Endothelial cell of umbilical vein (primary cell): ENCODE measurements at regions not wholly inside any gene's neighbourhood (a gene's known extent, or its start where the extent isn't known, plus 50 kb on each side); places are given as distances from the start of the nearest gene placed in this dataset.

Experiments
- BruUV-seq: library from RNA; stranded (reverse); fragments of 400-500 nt; replicated peaks from 2 replicates; lab custom pipeline; 2021; lab: Mats Ljungman, UMichigan
- CTCF ChIA-PET: fragments of 300-600, 350-600 bp; sonication (Branson Sonifier 250); formaldehyde crosslinking; loops from one replicate; lab custom pipeline; 2021; ENCODE audit warnings: antibody characterized with exemption, inconsistent platforms; lab: Charles Lee
- POLR2A ChIA-PET: fragments of 300-600, 350-600 bp; sonication (Branson Sonifier 250); formaldehyde crosslinking; loops from one replicate; lab custom pipeline; 2021; ENCODE audit warnings: antibody characterized with exemption, inconsistent platforms; lab: Charles Lee
- DNase-seq: peaks from one replicate; pipeline ENCODE4 v3.0.0-alpha.2; 2011; ENCODE audit warnings: low read depth, low spot score
- FAIRE-seq: peaks from 2 replicates; lab custom pipeline; 2011; peaks lifted over from hg19 to GRCh38; lab: Jason Lieb, UNC
- H2AFZ ChIP-seq: 2 replicates; pipeline ENCODE4 v1.6.0; 2012; ENCODE audit warnings: low read depth, low read length, control low read depth, inconsistent platforms
- H3K27ac ChIP-seq: 2 replicates; pipeline ENCODE4 v1.5.1; 2011; ENCODE audit warnings: low read depth, mild to moderate bottlenecking, control low read depth, low read length, moderate library complexity; ENCODE audit not compliant: insufficient read depth
- H3K27me3 ChIP-seq, 2 experiments: 2 replicates each; pipeline versions ENCODE4 v1.6.0 to v1.6.1; 2011; ENCODE audit warnings: low read length in 2 of 2, mixed read lengths in 1 of 2; ENCODE audit not compliant: control insufficient read depth in 2 of 2, insufficient read depth in 2 of 2
- H3K36me3 ChIP-seq, 2 experiments: 2 replicates in 1 of 2; 3 replicates in 1 of 2; pipeline ENCODE4 v1.5.1; 2011; ENCODE audit warnings: low read length in 2 of 2, mild to moderate bottlenecking in 1 of 2, moderate library complexity in 1 of 2; ENCODE audit not compliant: control insufficient read depth in 2 of 2, insufficient read depth in 2 of 2; ENCODE audit errors: extremely low read depth in 1 of 2
- H3K4me1 ChIP-seq: 3 replicates; pipeline ENCODE4 v1.5.1; 2011; ENCODE audit warnings: mild to moderate bottlenecking, low read length; ENCODE audit not compliant: control insufficient read depth, insufficient read depth; ENCODE audit errors: extremely low read depth
- H3K4me2 ChIP-seq: 2 replicates; pipeline ENCODE4 v1.6.1; 2011; ENCODE audit warnings: low read length, control low read depth, mixed read lengths; ENCODE audit not compliant: insufficient read depth
- H3K4me3 ChIP-seq, 3 experiments: fragments of 200-600 bp in 1 of 3; sonication (generic), shearing (Covaris generic) in 1 of 3; replicated peaks in 1 of 3; 2 replicates each; pipeline ENCODE4 v1.5.1; 2011 to 2016; ENCODE audit warnings: control low read depth in 3 of 3, low read length in 3 of 3, mild to moderate bottlenecking in 2 of 3, inconsistent platforms in 1 of 3, low read depth in 1 of 3, moderate library complexity in 1 of 3; ENCODE audit not compliant: insufficient read depth in 1 of 3
- H3K79me2 ChIP-seq: 2 replicates; pipeline ENCODE4 v1.6.0; 2012; ENCODE audit warnings: low read length, inconsistent platforms; ENCODE audit not compliant: control insufficient read depth, insufficient read depth
- H3K9ac ChIP-seq: replicated peaks from 2 replicates; pipeline ENCODE3; 2011; ENCODE audit warnings: low read length, control low read depth; ENCODE audit not compliant: insufficient read depth; ENCODE audit errors: extremely low read depth
- H3K9me1 ChIP-seq: replicated peaks from 3 replicates; pipeline ENCODE4 v1.6.0; 2011; ENCODE audit warnings: mild to moderate bottlenecking, low read length; ENCODE audit not compliant: control insufficient read depth, insufficient read depth; ENCODE audit errors: extremely low read depth
- H3K9me3 ChIP-seq: replicated peaks from 2 replicates; pipeline ENCODE4 v1.5.1; 2012; ENCODE audit warnings: low read length, inconsistent platforms; ENCODE audit not compliant: control insufficient read depth, insufficient read depth
- H4K20me1 ChIP-seq: replicated peaks from 2 replicates; pipeline ENCODE3; 2011; ENCODE audit warnings: mild to moderate bottlenecking, low read length; ENCODE audit not compliant: control insufficient read depth, insufficient read depth; ENCODE audit errors: extremely low read depth
- CTCF ChIP-seq, 2 donors: IDR thresholded peaks; 1 replicate in 1 of 2; 2 replicates in 1 of 2; pipeline ENCODE4 v1.5.1; 2011; ENCODE audit warnings: low read length in 2 of 2, mild to moderate bottlenecking in 2 of 2, moderate library complexity in 2 of 2, control low read depth in 1 of 2, inconsistent platforms in 1 of 2, low read depth in 1 of 2; ENCODE audit not compliant: insufficient read depth in 1 of 2; ENCODE audit errors: extremely low read depth in 1 of 2
- EZH2 ChIP-seq: IDR thresholded peaks from 2 replicates; pipeline ENCODE4 v1.6.1; 2012; ENCODE audit warnings: borderline replicate concordance, low read depth, mild to moderate bottlenecking, moderate library complexity, low read length, inconsistent platforms; ENCODE audit not compliant: severe bottlenecking
- FOS ChIP-seq: IDR thresholded peaks from 2 replicates; pipeline ENCODE4 v1.6.1; 2011; ENCODE audit warnings: mild to moderate bottlenecking, low read length, moderate library complexity, borderline replicate concordance; ENCODE audit not compliant: insufficient read depth
- GATA2 ChIP-seq: IDR thresholded peaks from 2 replicates; pipeline ENCODE4 v1.7.0; 2011; ENCODE audit warnings: low read depth, mild to moderate bottlenecking, moderate library complexity, mixed read lengths, low read length; ENCODE audit not compliant: insufficient read length, insufficient read depth
- JUN ChIP-seq: IDR thresholded peaks from 2 replicates; pipeline ENCODE4 v1.6.1; 2011; ENCODE audit warnings: borderline replicate concordance, low read depth; ENCODE audit not compliant: insufficient read length, insufficient read depth
- MAX ChIP-seq: IDR thresholded peaks from 2 replicates; pipeline ENCODE4 v1.6.1; 2011; ENCODE audit not compliant: insufficient read depth, insufficient read length
- MYC ChIP-seq: IDR thresholded peaks from one replicate; pipeline ENCODE4 v1.6.1; 2011; ENCODE audit warnings: mild to moderate bottlenecking, low read depth, low read length
- POLR2A ChIP-seq: IDR thresholded peaks from 2 replicates; pipeline ENCODE4 v1.6.1; 2012; ENCODE audit warnings: low read depth, mild to moderate bottlenecking, control low read depth, low read length
- POLR2AphosphoS5 ChIP-seq: IDR thresholded peaks from 2 replicates; pipeline ENCODE4 v1.6.1; 2012; ENCODE audit warnings: low read depth, mild to moderate bottlenecking, control low read depth, low read length, moderate library complexity; ENCODE audit not compliant: insufficient read depth
- dilution Hi-C: fragments of 300-500 bp; cut with MboI; formaldehyde crosslinking; loops from one replicate; pipeline ENCODE4 v1.15.0; 2019; ENCODE audit warnings: low sequenced_read_pairs; ENCODE audit not compliant: extremely low pct_ligation_motif_present
- intact Hi-C: fragments of 100-400 bp; cut with micrococcal nuclease; formaldehyde crosslinking; loops from one replicate; pipeline ENCODE4 v1.10.0; 2022

GRCh38 chr2:126835261-126835660, 63.4 kb upstream of the TEX51 start:
- FAIRE-seq (no peak), DNase-seq (no peak)
- Histone ChIP-seq H3K9me1 (no peaks in the 10 kb centered on the region), H3K36me3 (no peaks in the 10 kb centered on the region), H3K4me2 (no peak overlapping the region), H3K9ac (no peak overlapping the region), H4K20me1 (no peaks in the 10 kb centered on the region), H3K4me3 (no peak overlapping the region), H3K27ac (no peak overlapping the region), H3K4me1 (no peaks in the 10 kb centered on the region), H3K27me3 (no peaks in the 10 kb centered on the region), H2AFZ (no peak overlapping the region), H3K79me2 (no peaks in the 10 kb centered on the region), H3K9me3 (no peaks in the 10 kb centered on the region)
- POLR2A ChIA-PET = no interaction called here
- CTCF ChIA-PET = no interaction called here
- intact Hi-C loops = no loop called here
- BruUV-seq = no TSS peak
- TF ChIP-seq MAX (no peak), POLR2AphosphoS5 (no peak)
- dilution Hi-C loops = no loop called here

GRCh38 chr2:126835831-126836230, 62.9 kb upstream of the TEX51 start:
- Histone ChIP-seq H2AFZ (no peak overlapping the region), H3K4me1 (no peaks in the 10 kb centered on the region), H3K79me2 (no peaks in the 10 kb centered on the region), H3K27ac (no peak overlapping the region), H3K4me2 (no peak overlapping the region), H3K36me3 (no peaks in the 10 kb centered on the region), H3K9ac (no peak overlapping the region), H3K9me1 (no peaks in the 10 kb centered on the region), H3K9me3 (no peaks in the 10 kb centered on the region), H4K20me1 (no peaks in the 10 kb centered on the region), H3K27me3 (no peaks in the 10 kb centered on the region), H3K4me3 (no peak overlapping the region)
- intact Hi-C loops = no loop called here
- TF ChIP-seq MYC (no peak), MAX (no peak), CTCF (IDR thresholded peaks at IDR 0.05; ENCODE audit: extremely low read depth in 1 of 2, insufficient read depth in 1 of 2, low read depth in 1 of 2, low read length in 2 of 2) (no peak), EZH2 (no peak), POLR2AphosphoS5 (no peak), FOS (no peak), JUN (no peak), GATA2 (no peak), POLR2A (no peak)
- POLR2A ChIA-PET = no interaction called here
- FAIRE-seq (no peak), DNase-seq (no peak)
- no TSS peak for BruUV-seq
- CTCF ChIA-PET = no interaction called here
- dilution Hi-C loops = no loop called here
